ENCODE measurements at regions not wholly inside any gene's neighbourhood (a gene's known extent, or its start where the extent isn't known, plus 50 kb on each side); places are given as distances from the start of the nearest gene placed in this dataset.

GRCh38 chr11:129729823-129730222, 85.8 kb upstream of the TMEM45B start:
- no peaks in the 10 kb centered on the region for H3K4me1 Mint-ChIP-seq
- no peaks in the 10 kb centered on the region for H3K9me3 Mint-ChIP-seq
- H3K27me3 Mint-ChIP-seq = no peaks in the 10 kb centered on the region
- no peaks in the 10 kb centered on the region for H3K36me3 Mint-ChIP-seq (ENCODE audit: low read depth)
- H3K27ac Mint-ChIP-seq = no peak overlapping the region
- H3K4me3 Mint-ChIP-seq = no peak overlapping the region
- no peak for ATAC-seq (replicated peaks)

- Mint-ChIP-seq H3K4me3 (no peak overlapping the region), H3K27ac (no peak overlapping the region), H3K4me1 (no peaks in the 10 kb centered on the region), H3K36me3 (ENCODE audit: low read depth) (no peaks in the 10 kb centered on the region), H3K9me3 (no peaks in the 10 kb centered on the region), H3K27me3 (no peaks in the 10 kb centered on the region)
- no peak for ATAC-seq (replicated peaks)
Observed at GRCh38 chr11:129731316-129731715, 84.3 kb upstream of the TMEM45B start.

- H3K4me3 Mint-ChIP-seq = no peak overlapping the region
- H3K27me3 Mint-ChIP-seq = no peaks in the 10 kb centered on the region
- H3K4me1 Mint-ChIP-seq = no peaks in the 10 kb centered on the region
- H3K36me3 Mint-ChIP-seq (ENCODE audit: low read depth) = no peaks in the 10 kb centered on the region
- no peaks in the 10 kb centered on the region for H3K9me3 Mint-ChIP-seq
- H3K27ac Mint-ChIP-seq = no peak overlapping the region
- no peak for ATAC-seq (replicated peaks)
Observed at GRCh38 chr11:129732941-129733340, 82.7 kb upstream of the TMEM45B start.

- Mint-ChIP-seq H3K4me1 (no peaks in the 10 kb centered on the region), H3K27ac (no peak overlapping the region), H3K4me3 (no peak overlapping the region), H3K9me3 (no peaks in the 10 kb centered on the region), H3K27me3 (no peaks in the 10 kb centered on the region), H3K36me3 (ENCODE audit: low read depth) (no peaks in the 10 kb centered on the region)
- ATAC-seq (replicated peaks) = no peak
Observed at GRCh38 chr11:129733384-129733783, 82.3 kb upstream of the TMEM45B start.

GRCh38 chr11:129733981-129734380, 81.7 kb upstream of the TMEM45B start:
- Mint-ChIP-seq H3K9me3 (no peaks in the 10 kb centered on the region), H3K4me3 (no peak overlapping the region), H3K4me1 (no peaks in the 10 kb centered on the region), H3K27me3 (no peaks in the 10 kb centered on the region), H3K36me3 (ENCODE audit: low read depth) (no peaks in the 10 kb centered on the region), H3K27ac (no peak overlapping the region)
- ATAC-seq (replicated peaks) = no peak

- Mint-ChIP-seq H3K4me1 (no peaks in the 10 kb centered on the region), H3K4me3 (no peak overlapping the region), H3K27ac (no peak overlapping the region), H3K27me3 (no peaks in the 10 kb centered on the region), H3K36me3 (ENCODE audit: low read depth) (no peaks in the 10 kb centered on the region), H3K9me3 (no peaks in the 10 kb centered on the region)
- ATAC-seq (replicated peaks) = no peak
Observed at GRCh38 chr11:129734654-129735053, 81.0 kb upstream of the TMEM45B start.

- Mint-ChIP-seq H3K27ac (no peak overlapping the region), H3K36me3 (ENCODE audit: low read depth) (no peaks in the 10 kb centered on the region), H3K9me3 (no peaks in the 10 kb centered on the region), H3K4me3 (no peak overlapping the region), H3K27me3 (no peaks in the 10 kb centered on the region), H3K4me1 (no peaks in the 10 kb centered on the region)
- no peak for ATAC-seq (replicated peaks)
Observed at GRCh38 chr11:129737831-129738230, 77.8 kb upstream of the TMEM45B start.

- no peak overlapping the region for H3K4me3 Mint-ChIP-seq
- no peaks in the 10 kb centered on the region for H3K27me3 Mint-ChIP-seq
- no peak for ATAC-seq (replicated peaks)
- no peaks in the 10 kb centered on the region for H3K4me1 Mint-ChIP-seq
- no peak overlapping the region for H3K27ac Mint-ChIP-seq
- H3K9me3 Mint-ChIP-seq = no peaks in the 10 kb centered on the region
- no peaks in the 10 kb centered on the region for H3K36me3 Mint-ChIP-seq (ENCODE audit: low read depth)
Observed at GRCh38 chr11:129738242-129738641, 77.4 kb upstream of the TMEM45B start.

- no peaks in the 10 kb centered on the region for H3K4me1 Mint-ChIP-seq
- no peak overlapping the region for H3K27ac Mint-ChIP-seq
- H3K9me3 Mint-ChIP-seq = no peaks in the 10 kb centered on the region
- H3K27me3 Mint-ChIP-seq = no peaks in the 10 kb centered on the region
- H3K36me3 Mint-ChIP-seq (ENCODE audit: low read depth) = no peaks in the 10 kb centered on the region
- no peak overlapping the region for H3K4me3 Mint-ChIP-seq
- no peak for ATAC-seq (replicated peaks)
Observed at GRCh38 chr11:129739339-129739738, 76.3 kb upstream of the TMEM45B start.

- Mint-ChIP-seq H3K4me3 (no peak overlapping the region), H3K27me3 (no peaks in the 10 kb centered on the region), H3K27ac (no peak overlapping the region), H3K36me3 (ENCODE audit: low read depth) (no peaks in the 10 kb centered on the region), H3K9me3 (no peaks in the 10 kb centered on the region), H3K4me1 (no peaks in the 10 kb centered on the region)
- ATAC-seq (replicated peaks) = no peak
Observed at GRCh38 chr11:129740125-129740719, 75.4 kb upstream of the TMEM45B start.

GRCh38 chr11:129743112-129743815, 72.4 kb upstream of the TMEM45B start:
- no peaks in the 10 kb centered on the region for H3K36me3 Mint-ChIP-seq (ENCODE audit: low read depth)
- H3K4me1 Mint-ChIP-seq = no peaks in the 10 kb centered on the region
- no peaks in the 10 kb centered on the region for H3K27me3 Mint-ChIP-seq
- ATAC-seq (replicated peaks) = no peak
- no peak overlapping the region for H3K27ac Mint-ChIP-seq
- H3K4me3 Mint-ChIP-seq = no peak overlapping the region
- H3K9me3 Mint-ChIP-seq = no peaks in the 10 kb centered on the region

- no peak overlapping the region for H3K4me3 Mint-ChIP-seq
- H3K4me1 Mint-ChIP-seq = no peaks in the 10 kb centered on the region
- H3K27me3 Mint-ChIP-seq = no peaks in the 10 kb centered on the region
- no peaks in the 10 kb centered on the region for H3K9me3 Mint-ChIP-seq
- no peak overlapping the region for H3K27ac Mint-ChIP-seq
- no peak for ATAC-seq (replicated peaks)
- no peaks in the 10 kb centered on the region for H3K36me3 Mint-ChIP-seq (ENCODE audit: low read depth)
Observed at GRCh38 chr11:129747071-129747470, 68.6 kb upstream of the TMEM45B start.

GRCh38 chr11:129749141-129749540, 66.5 kb upstream of the TMEM45B start:
- no peaks in the 10 kb centered on the region for H3K9me3 Mint-ChIP-seq
- no peak for ATAC-seq (replicated peaks)
- no peaks in the 10 kb centered on the region for H3K27me3 Mint-ChIP-seq
- peak overlapping the region; percentile 19 for H3K4me3 Mint-ChIP-seq
- no peaks in the 10 kb centered on the region for H3K36me3 Mint-ChIP-seq (ENCODE audit: low read depth)
- no peaks in the 10 kb centered on the region for H3K4me1 Mint-ChIP-seq
- H3K27ac Mint-ChIP-seq = no peak overlapping the region

GRCh38 chr11:129750343-129751292, 65.0 kb upstream of the TMEM45B start:
- ATAC-seq (replicated peaks) = peak; percentile 92
- H3K36me3 Mint-ChIP-seq (ENCODE audit: low read depth) = no peaks in the 10 kb centered on the region
- H3K9me3 Mint-ChIP-seq = no peaks in the 10 kb centered on the region
- no peaks in the 10 kb centered on the region for H3K4me1 Mint-ChIP-seq
- H3K4me3 Mint-ChIP-seq = no peak overlapping the region
- no peak overlapping the region for H3K27ac Mint-ChIP-seq
- no peaks in the 10 kb centered on the region for H3K27me3 Mint-ChIP-seq

GRCh38 chr11:129751511-129751910, 64.1 kb upstream of the TMEM45B start:
- H3K4me3 Mint-ChIP-seq = no peak overlapping the region
- no peaks in the 10 kb centered on the region for H3K4me1 Mint-ChIP-seq
- H3K36me3 Mint-ChIP-seq (ENCODE audit: low read depth) = no peaks in the 10 kb centered on the region
- H3K9me3 Mint-ChIP-seq = no peaks in the 10 kb centered on the region
- H3K27ac Mint-ChIP-seq = no peak overlapping the region
- ATAC-seq (replicated peaks) = no peak
- no peaks in the 10 kb centered on the region for H3K27me3 Mint-ChIP-seq
